ENCODE measurements at regions not wholly inside any gene's neighbourhood (a gene's known extent, or its start where the extent isn't known, plus 50 kb on each side); places are given as distances from the start of the nearest gene placed in this dataset.

DNA sequence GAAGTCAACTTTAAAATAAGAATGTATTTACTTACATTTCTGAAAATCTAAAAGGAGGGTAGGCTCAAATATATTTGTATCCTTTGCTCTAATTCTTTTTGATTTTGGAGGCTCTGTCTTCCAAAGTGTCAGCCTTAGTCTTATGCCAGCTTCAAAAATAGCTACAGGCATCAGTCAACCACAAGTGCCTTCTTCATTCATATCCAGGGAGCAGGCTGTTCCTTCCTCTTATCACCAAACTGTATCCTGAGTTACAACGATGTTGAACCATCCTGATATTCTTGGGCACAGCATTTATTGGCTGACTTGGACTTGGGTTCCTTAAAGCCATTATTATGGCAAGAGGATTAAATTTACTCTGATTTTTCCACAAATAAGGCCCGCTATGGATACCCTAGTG lies 1161.3 kb downstream of the PCDH17 start:
- TF ChIP-seq GATA2 (IDR thresholded peaks at IDR 0.05; ENCODE audit: low read depth, low read length) (no peak), GATA3 (IDR thresholded peaks at IDR 0.05; ENCODE audit: low read depth, low read length) (no peak)

All from SH-SY5Y (cell line).